C4-2B (cell line): ENCODE measurements at regions not wholly inside any gene's neighbourhood (a gene's known extent, or its start where the extent isn't known, plus 50 kb on each side); places are given as distances from the start of the nearest gene placed in this dataset.

Source experiments
- ZFX ChIP-seq: fragments of 450-650 bp; IDR thresholded peaks from 2 replicates; pipeline ENCODE4 v1.6.1; 2017
- TF ChIP-seq, protein P1 (sequence below): fragments of 450-650 bp; conservative IDR thresholded peaks from 2 replicates; pipeline ENCODE4 v1.5.1; 2017; ENCODE audit warnings: mild to moderate bottlenecking

DNA sequence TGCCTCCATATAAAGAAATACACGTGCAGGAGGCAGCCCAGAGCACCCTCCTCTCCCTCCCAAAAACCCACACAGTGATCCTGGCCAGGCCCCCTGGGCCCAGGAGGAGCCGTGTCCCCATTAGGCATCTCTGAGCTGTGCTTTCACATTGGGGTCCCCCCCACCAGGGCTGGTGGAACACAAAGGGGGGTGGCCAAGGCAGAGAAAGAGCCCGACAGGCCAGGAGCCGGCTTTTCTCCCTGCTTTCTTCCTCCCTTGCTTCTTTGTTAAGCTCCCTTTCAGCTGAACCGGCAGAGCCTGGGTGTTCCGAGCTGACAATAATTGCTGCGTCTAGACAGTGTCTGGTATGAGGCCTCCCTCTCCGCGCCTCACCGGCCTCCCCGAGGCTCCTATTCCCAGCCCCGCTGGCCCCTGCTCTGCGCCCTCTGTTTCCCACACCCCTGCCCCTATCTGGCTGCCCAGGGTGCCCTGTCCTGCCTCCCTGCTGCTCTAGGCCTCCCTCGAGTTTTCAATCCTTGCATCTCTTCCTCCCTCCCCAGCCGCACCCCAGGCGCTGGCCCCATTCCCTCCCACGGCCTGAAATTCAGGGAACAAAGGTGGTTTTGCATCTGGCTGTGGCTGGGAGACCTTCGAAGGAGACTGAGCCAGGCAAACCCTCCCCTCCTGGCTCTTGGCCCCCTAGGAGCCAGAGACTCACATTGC is 120.6 kb downstream of the C9orf50 start:
- TF ChIP-seq, protein P1, sequence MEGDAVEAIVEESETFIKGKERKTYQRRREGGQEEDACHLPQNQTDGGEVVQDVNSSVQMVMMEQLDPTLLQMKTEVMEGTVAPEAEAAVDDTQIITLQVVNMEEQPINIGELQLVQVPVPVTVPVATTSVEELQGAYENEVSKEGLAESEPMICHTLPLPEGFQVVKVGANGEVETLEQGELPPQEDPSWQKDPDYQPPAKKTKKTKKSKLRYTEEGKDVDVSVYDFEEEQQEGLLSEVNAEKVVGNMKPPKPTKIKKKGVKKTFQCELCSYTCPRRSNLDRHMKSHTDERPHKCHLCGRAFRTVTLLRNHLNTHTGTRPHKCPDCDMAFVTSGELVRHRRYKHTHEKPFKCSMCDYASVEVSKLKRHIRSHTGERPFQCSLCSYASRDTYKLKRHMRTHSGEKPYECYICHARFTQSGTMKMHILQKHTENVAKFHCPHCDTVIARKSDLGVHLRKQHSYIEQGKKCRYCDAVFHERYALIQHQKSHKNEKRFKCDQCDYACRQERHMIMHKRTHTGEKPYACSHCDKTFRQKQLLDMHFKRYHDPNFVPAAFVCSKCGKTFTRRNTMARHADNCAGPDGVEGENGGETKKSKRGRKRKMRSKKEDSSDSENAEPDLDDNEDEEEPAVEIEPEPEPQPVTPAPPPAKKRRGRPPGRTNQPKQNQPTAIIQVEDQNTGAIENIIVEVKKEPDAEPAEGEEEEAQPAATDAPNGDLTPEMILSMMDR: no peak
- no peak for TF ChIP-seq ZFX
